Breast epithelium (tissue), 4 donors: ENCODE measurements at regions not wholly inside any gene's neighbourhood (a gene's known extent, or its start where the extent isn't known, plus 50 kb on each side); places are given as distances from the start of the nearest gene placed in this dataset.

ENCODE experiments used
- DNase-seq, 2 donors: peaks; one replicate each; pipeline ENCODE4 v3.0.0-alpha.2; 2019; ENCODE audit warnings: low spot score in 2 of 2
- H3K27ac ChIP-seq, 2 donors: fragments of 200-600 bp; sonication (generic) in 1 of 2; one replicate each; pipeline ENCODE4 v1.5.1; 2016 to 2019; ENCODE audit warnings: mild to moderate bottlenecking in 1 of 2
- H3K27me3 ChIP-seq, 2 donors: fragments of 200-600 bp; sonication (generic) in 1 of 2; one replicate each; pipeline versions ENCODE4 v1.5.1 to v1.6.0; 2017 to 2019; ENCODE audit warnings: control low read depth in 1 of 2, mild to moderate bottlenecking in 1 of 2
- H3K36me3 ChIP-seq: fragments of 200-600 bp; one replicate; pipeline ENCODE4 v1.5.1; 2019
- H3K4me1 ChIP-seq, 2 donors: fragments of 200-600 bp; sonication (generic); one replicate each; pipeline ENCODE4 v1.5.1; 2016 to 2019; ENCODE audit warnings: control low read depth in 1 of 2
- H3K4me3 ChIP-seq, 3 donors: fragments of 200-600 bp; sonication (generic); 1 replicate in 2 of 3; 2 replicates in 1 of 3; pipeline ENCODE4 v1.5.1; 2016 to 2019; ENCODE audit warnings: mild to moderate bottlenecking in 3 of 3, moderate library complexity in 2 of 3
- H3K9me3 ChIP-seq, 2 donors: fragments of 200-600 bp; sonication (generic) in 1 of 2; one replicate each; pipeline ENCODE4 v1.5.1; 2016 to 2019; ENCODE audit warnings: control low read depth in 1 of 2
- POLR2A ChIP-seq: fragments of 450-650 bp; IDR thresholded peaks from one replicate; pipeline ENCODE4 v1.6.1; 2016; ENCODE audit warnings: antibody characterized with exemption, mild to moderate bottlenecking, moderate library complexity
- POLR2AphosphoS5 ChIP-seq, 3 donors: sonication (generic); formaldehyde crosslinking; IDR thresholded peaks; one replicate each; pipeline ENCODE4 v1.6.1; 2017; ENCODE audit warnings: antibody characterized with exemption in 3 of 3
- intact Hi-C: fragments of 100-400 bp; cut with DNase I; formaldehyde crosslinking; loops from one replicate; pipeline ENCODE4 v1.15.1; 2023; ENCODE audit warnings: low total_unique reads
- TF ChIP-seq, protein P1 (sequence below), 3 donors: fragments of 450-650 bp; IDR thresholded peaks; one replicate each; pipeline ENCODE4 v1.5.1; 2016 to 2017; ENCODE audit warnings: antibody characterized with exemption in 3 of 3, mild to moderate bottlenecking in 3 of 3, moderate library complexity in 3 of 3

DNA sequence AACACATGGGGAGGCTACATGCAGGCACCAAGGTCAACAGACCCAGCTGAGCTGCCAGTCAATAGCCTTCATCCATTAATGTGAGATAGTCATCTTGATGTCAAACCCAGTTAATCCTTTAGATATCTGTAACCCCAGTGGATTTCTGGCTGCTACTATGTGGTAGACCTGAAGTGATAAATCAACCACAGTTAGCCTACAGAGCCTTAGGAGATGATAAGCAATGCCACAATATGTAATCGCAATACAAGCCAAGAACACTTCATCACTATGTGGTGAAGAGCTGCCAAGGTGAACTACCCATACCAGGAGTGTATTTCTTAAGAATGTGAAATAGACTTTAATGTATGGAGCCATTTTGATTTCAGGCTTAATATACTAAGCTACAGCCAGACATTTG lies 1175.5 kb downstream of the DTWD2 start:
- Histone ChIP-seq H3K4me1 (no peaks in the 10 kb centered on the region), H3K9me3 (peaks cover 3 to 12% of the 10 kb centered on the region in 2 donors), H3K27ac (no peak overlapping the region), H3K4me3 (no peak overlapping the region), H3K27me3 (no peaks in the 10 kb centered on the region), H3K36me3 (no peaks in the 10 kb centered on the region)
- no peak for DNase-seq
- intact Hi-C loops: no loop called here
- TF ChIP-seq, protein P1, sequence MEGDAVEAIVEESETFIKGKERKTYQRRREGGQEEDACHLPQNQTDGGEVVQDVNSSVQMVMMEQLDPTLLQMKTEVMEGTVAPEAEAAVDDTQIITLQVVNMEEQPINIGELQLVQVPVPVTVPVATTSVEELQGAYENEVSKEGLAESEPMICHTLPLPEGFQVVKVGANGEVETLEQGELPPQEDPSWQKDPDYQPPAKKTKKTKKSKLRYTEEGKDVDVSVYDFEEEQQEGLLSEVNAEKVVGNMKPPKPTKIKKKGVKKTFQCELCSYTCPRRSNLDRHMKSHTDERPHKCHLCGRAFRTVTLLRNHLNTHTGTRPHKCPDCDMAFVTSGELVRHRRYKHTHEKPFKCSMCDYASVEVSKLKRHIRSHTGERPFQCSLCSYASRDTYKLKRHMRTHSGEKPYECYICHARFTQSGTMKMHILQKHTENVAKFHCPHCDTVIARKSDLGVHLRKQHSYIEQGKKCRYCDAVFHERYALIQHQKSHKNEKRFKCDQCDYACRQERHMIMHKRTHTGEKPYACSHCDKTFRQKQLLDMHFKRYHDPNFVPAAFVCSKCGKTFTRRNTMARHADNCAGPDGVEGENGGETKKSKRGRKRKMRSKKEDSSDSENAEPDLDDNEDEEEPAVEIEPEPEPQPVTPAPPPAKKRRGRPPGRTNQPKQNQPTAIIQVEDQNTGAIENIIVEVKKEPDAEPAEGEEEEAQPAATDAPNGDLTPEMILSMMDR (IDR thresholded peaks at IDR 0.05): no peak
- TF ChIP-seq POLR2AphosphoS5 (IDR thresholded peaks at IDR 0.05) (no peak), POLR2A (no peak)

DNA sequence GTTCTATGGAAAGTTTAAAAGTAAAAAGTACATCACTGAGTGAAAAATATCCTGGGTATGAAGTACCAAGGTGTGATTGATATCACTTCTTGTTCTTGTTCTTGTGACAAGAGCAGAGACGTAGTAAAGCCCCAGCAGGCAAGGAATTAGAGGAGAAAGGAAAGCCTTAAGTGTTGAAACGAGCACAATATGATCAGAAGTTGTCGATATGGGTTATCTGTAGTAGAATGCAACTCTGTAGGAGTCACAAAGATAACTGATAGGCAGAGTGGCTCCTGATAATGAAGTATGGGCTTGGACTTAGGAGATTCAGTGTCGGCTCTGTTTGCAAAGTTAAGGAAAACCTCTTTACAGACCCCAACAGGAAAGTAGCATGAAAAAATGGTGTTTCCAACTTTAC lies 1179.1 kb downstream of the DTWD2 start:
- Histone ChIP-seq H3K27ac (no peak overlapping the region), H3K27me3 (no peaks in the 10 kb centered on the region), H3K4me3 (no peak overlapping the region), H3K4me1 (no peaks in the 10 kb centered on the region), H3K36me3 (no peaks in the 10 kb centered on the region), H3K9me3 (no peaks in the 10 kb centered on the region)
- no peak for DNase-seq
- intact Hi-C loops: no loop called here
- no peak for TF ChIP-seq POLR2AphosphoS5 (IDR thresholded peaks at IDR 0.05)
- TF ChIP-seq, protein P1 (IDR thresholded peaks at IDR 0.05): no peak
- no peak for TF ChIP-seq POLR2A

DNA sequence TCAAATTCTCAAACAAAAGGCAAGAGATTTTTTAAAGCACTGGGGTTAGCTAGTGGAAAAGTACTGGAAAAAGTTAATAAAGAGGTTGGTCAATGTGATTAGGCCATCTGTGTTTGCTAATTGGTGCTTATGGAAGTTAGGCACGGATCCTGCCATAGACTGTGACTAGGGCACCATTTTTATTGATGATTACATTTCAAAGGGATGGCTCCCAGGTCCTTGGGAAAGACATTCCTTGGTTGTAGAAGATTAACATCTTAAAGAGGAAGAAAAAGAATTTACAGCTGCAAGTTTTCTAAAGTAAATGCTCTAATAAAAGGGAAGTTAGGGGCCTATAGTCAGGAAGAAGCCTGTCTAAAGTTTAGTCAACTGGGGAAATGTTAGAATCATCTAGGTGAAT lies 1183.3 kb downstream of the DTWD2 start:
- Histone ChIP-seq H3K27ac (no peak overlapping the region), H3K4me1 (no peaks in the 10 kb centered on the region), H3K4me3 (no peak overlapping the region)

DNA sequence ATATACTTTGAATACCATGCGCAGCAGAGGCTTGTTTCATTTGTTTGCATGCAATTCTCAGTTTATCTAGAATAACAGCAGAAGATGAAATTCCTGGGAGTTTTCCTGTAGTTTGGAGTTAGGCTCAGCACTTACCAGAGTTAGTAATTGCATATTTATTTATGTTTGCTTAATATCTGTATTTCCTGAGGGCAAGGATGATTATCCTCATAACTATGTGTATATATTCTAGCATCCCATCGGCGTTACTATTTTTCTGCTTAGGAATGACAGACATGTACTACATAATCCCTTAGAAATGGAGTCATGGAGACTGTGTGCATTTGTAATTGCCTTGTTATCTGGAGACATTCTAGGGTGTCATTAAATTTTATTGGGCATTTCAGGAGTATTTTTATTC lies 1184.8 kb downstream of the DTWD2 start:
- no peaks in the 10 kb centered on the region for H3K9me3 ChIP-seq
- TF ChIP-seq POLR2A: no peak
- no peak for TF ChIP-seq POLR2AphosphoS5 (IDR thresholded peaks at IDR 0.05)
- TF ChIP-seq, protein P1 (IDR thresholded peaks at IDR 0.05): no peak
- intact Hi-C loops: no loop called here

More for the DNA sequence above, 1183.3 kb downstream of the DTWD2 start:
- H3K9me3 ChIP-seq: no peaks in the 10 kb centered on the region
- no peaks in the 10 kb centered on the region for H3K27me3 ChIP-seq
- intact Hi-C loops: no loop called here
- no peak for TF ChIP-seq POLR2A
- no peak for TF ChIP-seq POLR2AphosphoS5 (IDR thresholded peaks at IDR 0.05)
- TF ChIP-seq, protein P1 (IDR thresholded peaks at IDR 0.05): no peak
- no peak for DNase-seq
- no peaks in the 10 kb centered on the region for H3K36me3 ChIP-seq

DNA sequence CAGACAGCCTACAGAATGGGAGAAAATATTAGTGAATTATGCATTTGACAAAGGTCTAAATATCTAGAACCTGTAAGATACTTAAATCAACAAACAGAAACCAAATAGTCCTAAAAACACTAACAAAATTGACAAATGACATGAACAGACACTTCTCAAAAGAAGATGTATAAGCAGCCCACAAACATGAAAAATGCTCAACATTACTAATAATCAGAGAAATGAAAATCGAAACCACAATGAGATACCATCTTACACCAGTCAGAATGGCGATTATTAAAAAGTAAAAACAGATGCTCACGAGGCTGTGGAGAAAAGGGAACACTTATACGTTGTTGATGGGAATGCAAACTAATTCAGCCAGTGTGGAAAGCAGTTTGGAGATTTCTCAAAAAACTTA lies 1186.8 kb downstream of the DTWD2 start:
- H3K4me1 ChIP-seq: no peaks in the 10 kb centered on the region
- H3K4me3 ChIP-seq: no peak overlapping the region
- no peak overlapping the region for H3K27ac ChIP-seq
- no peak for TF ChIP-seq POLR2A
- TF ChIP-seq, protein P1 (IDR thresholded peaks at IDR 0.05): no peak
- TF ChIP-seq POLR2AphosphoS5 (IDR thresholded peaks at IDR 0.05): no peak
- H3K36me3 ChIP-seq: no peaks in the 10 kb centered on the region
- H3K27me3 ChIP-seq: no peaks in the 10 kb centered on the region
- intact Hi-C loops: no loop called here
- no peaks in the 10 kb centered on the region for H3K9me3 ChIP-seq
- DNase-seq: no peak

More for the DNA sequence above, 1184.8 kb downstream of the DTWD2 start:
- Histone ChIP-seq H3K36me3 (no peaks in the 10 kb centered on the region), H3K27me3 (no peaks in the 10 kb centered on the region), H3K4me3 (no peak overlapping the region), H3K27ac (no peak overlapping the region), H3K4me1 (no peaks in the 10 kb centered on the region)
- no peak for DNase-seq
